GM10266 (cell line): ENCODE measurements at regions not wholly inside any gene's neighbourhood (a gene's known extent, or its start where the extent isn't known, plus 50 kb on each side); places are given as distances from the start of the nearest gene placed in this dataset.

ENCODE experiments used
- DNase-seq: peaks from one replicate; pipeline ENCODE4 v3.0.0; 2012; ENCODE audit errors: extremely low spot score
- CTCF ChIP-seq: IDR thresholded peaks from 2 replicates; pipeline ENCODE4 v1.5.1; 2012; ENCODE audit warnings: mild to moderate bottlenecking, low read depth; ENCODE audit not compliant: control insufficient read depth, insufficient read depth; ENCODE audit errors: missing control alignments

GRCh38 chr3:110059431-110059830 is 722.1 kb upstream of the DPPA4 start:
- DNase-seq: no peak

GRCh38 chr3:110062716-110063115 is 725.4 kb upstream of the DPPA4 start:
- TF ChIP-seq CTCF: no peak
- no peak for DNase-seq

More at GRCh38 chr3:110059431-110059830, 722.1 kb upstream of the DPPA4 start:
- TF ChIP-seq CTCF: no peak

GRCh38 chr3:110063178-110063577 is 725.8 kb upstream of the DPPA4 start:
- DNase-seq: no peak
- no peak for TF ChIP-seq CTCF

- no peak for TF ChIP-seq CTCF
- no peak for DNase-seq
These were observed 728.9 kb upstream of the DPPA4 start for GRCh38 chr3:110066206-110066605.

- no peak for TF ChIP-seq CTCF
- no peak for DNase-seq
These were observed 730.2 kb upstream of the DPPA4 start for GRCh38 chr3:110067527-110067926.

GRCh38 chr3:110069761-110070160 is 732.4 kb upstream of the DPPA4 start:
- no peak for TF ChIP-seq CTCF
- DNase-seq: no peak

GRCh38 chr3:110070161-110070916 is 733.0 kb upstream of the DPPA4 start:
- DNase-seq: no peak
- TF ChIP-seq CTCF: no peak
